H9 (cell line): ENCODE measurements at regions not wholly inside any gene's neighbourhood (a gene's known extent, or its start where the extent isn't known, plus 50 kb on each side); places are given as distances from the start of the nearest gene placed in this dataset.
A peak's percentile ranks its signal among the peaks of the same experiment; 100 is the strongest.

ENCODE experiments used
- DNase-seq: peaks from one replicate; pipeline ENCODE4 v3.0.0-alpha.2; 2017
- H2AFZ ChIP-seq: one replicate; pipeline ENCODE4 v1.6.1; 2013; ENCODE audit warnings: mild to moderate bottlenecking, low read length, control low read depth, moderate library complexity
- H2AK5ac ChIP-seq: 2 replicates; pipeline ENCODE4 v1.6.1; 2013; ENCODE audit warnings: low read length, control low read depth, mixed read lengths; ENCODE audit not compliant: insufficient read length
- H2BK120ac ChIP-seq: one replicate; pipeline ENCODE4 v1.6.1; 2013; ENCODE audit warnings: low read depth, mild to moderate bottlenecking, low read length, control low read depth, inconsistent platforms; ENCODE audit not compliant: poor library complexity, severe bottlenecking
- H2BK12ac ChIP-seq: 2 replicates; pipeline ENCODE4 v1.6.1; 2013; ENCODE audit warnings: low read length, control low read depth, mixed read lengths, low read depth; ENCODE audit not compliant: insufficient read length
- H2BK15ac ChIP-seq: 2 replicates; pipeline ENCODE4 v1.6.1; 2013; ENCODE audit warnings: low read depth, low read length, control low read depth
- H2BK20ac ChIP-seq: one replicate; pipeline ENCODE4 v1.6.1; 2013; ENCODE audit warnings: low read depth, mild to moderate bottlenecking, low read length, control low read depth, inconsistent platforms; ENCODE audit not compliant: poor library complexity, severe bottlenecking
- H2BK5ac ChIP-seq: 2 replicates; pipeline ENCODE4 v1.6.1; 2013; ENCODE audit warnings: low read length, control low read depth, mixed read lengths; ENCODE audit not compliant: insufficient read length
- H3K14ac ChIP-seq: 2 replicates; pipeline ENCODE4 v1.6.1; 2013; ENCODE audit warnings: low read length, control low read depth; ENCODE audit not compliant: insufficient read depth
- H3K18ac ChIP-seq: 2 replicates; pipeline ENCODE4 v1.6.1; 2013; ENCODE audit warnings: low read depth, mild to moderate bottlenecking, mixed read lengths, low read length, control low read depth; ENCODE audit not compliant: insufficient read length
- H3K23ac ChIP-seq: 2 replicates; pipeline ENCODE4 v1.6.1; 2013; ENCODE audit warnings: low read length, control low read depth, mixed read lengths, low read depth; ENCODE audit not compliant: insufficient read length
- H3K23me2 ChIP-seq: 2 replicates; pipeline ENCODE4 v1.6.1; 2013; ENCODE audit warnings: low read depth, mild to moderate bottlenecking, mixed read lengths, low read length, control low read depth; ENCODE audit not compliant: insufficient read length, poor library complexity, severe bottlenecking
- H3K27ac ChIP-seq: 2 replicates; pipeline ENCODE4 v1.5.1; 2013; ENCODE audit warnings: low read length, control low read depth, mixed read lengths, low read depth; ENCODE audit not compliant: insufficient read length
- H3K27me3 ChIP-seq: 2 replicates; pipeline ENCODE4 v1.6.1; 2013; ENCODE audit warnings: low read length, control low read depth, inconsistent platforms; ENCODE audit not compliant: insufficient read depth
- H3K4ac ChIP-seq: 2 replicates; pipeline ENCODE4 v1.6.1; 2013; ENCODE audit warnings: low read depth, mild to moderate bottlenecking, control low read depth, inconsistent platforms, low read length, moderate library complexity
- H3K4me1 ChIP-seq: 2 replicates; pipeline ENCODE4 v1.6.1; 2013; ENCODE audit warnings: low read length, control low read depth, inconsistent platforms; ENCODE audit not compliant: insufficient read depth
- H3K4me2 ChIP-seq: 2 replicates; pipeline ENCODE4 v1.6.1; 2013; ENCODE audit warnings: low read length, control low read depth, mixed read lengths; ENCODE audit not compliant: insufficient read length, insufficient read depth
- H3K56ac ChIP-seq: 2 replicates; pipeline ENCODE4 v1.6.1; 2013; ENCODE audit warnings: low read depth, mild to moderate bottlenecking, mixed read lengths, low read length, control low read depth; ENCODE audit not compliant: insufficient read length
- H3K79me1 ChIP-seq: 2 replicates; pipeline ENCODE4 v1.6.1; 2013; ENCODE audit warnings: low read depth, mild to moderate bottlenecking, moderate library complexity, low read length, control low read depth, inconsistent platforms; ENCODE audit not compliant: insufficient read depth, poor library complexity, severe bottlenecking
- H3K79me2 ChIP-seq: 2 replicates; pipeline ENCODE4 v1.6.1; 2013; ENCODE audit warnings: low read length, control low read depth, inconsistent platforms; ENCODE audit not compliant: insufficient read depth
- H3K9ac ChIP-seq: 2 replicates; pipeline ENCODE4 v1.6.1; 2013; ENCODE audit warnings: low read length, control low read depth, mixed read lengths; ENCODE audit not compliant: insufficient read length; ENCODE audit errors: extremely low read depth
- H3K9me3 ChIP-seq: one replicate; pipeline ENCODE4 v1.6.1; 2013; ENCODE audit warnings: low read depth, low read length, inconsistent platforms; ENCODE audit not compliant: control insufficient read depth
- H3T11ph ChIP-seq: one replicate; pipeline ENCODE4 v1.6.1; 2013; ENCODE audit warnings: mild to moderate bottlenecking, low read length, control low read depth, inconsistent platforms
- H4K20me1 ChIP-seq: one replicate; pipeline ENCODE4 v1.6.1; 2013; ENCODE audit not compliant: control insufficient read depth, insufficient read length, insufficient read depth
- H4K5ac ChIP-seq: 2 replicates; pipeline ENCODE4 v1.6.1; 2013; ENCODE audit warnings: low read depth, mild to moderate bottlenecking, mixed read lengths, low read length, control low read depth; ENCODE audit not compliant: insufficient read length
- H4K8ac ChIP-seq: replicated peaks from 2 replicates; pipeline ENCODE4 v1.6.1; 2013; ENCODE audit warnings: low read length, control low read depth, mixed read lengths, low read depth; ENCODE audit not compliant: insufficient read length
- H4K91ac ChIP-seq: 2 replicates; pipeline ENCODE4 v1.6.1; 2013; ENCODE audit warnings: low read depth, mild to moderate bottlenecking, moderate library complexity, mixed read lengths, low read length, control low read depth; ENCODE audit not compliant: insufficient read length
- H3K27ac Mint-ChIP-seq, 3 experiments: 2 replicates in 2 of 3; 3 replicates in 1 of 3; pipeline ENCODE4 v1.8.0; 2020 to 2021; ENCODE audit warnings: mixed read lengths in 3 of 3, mild to moderate bottlenecking in 1 of 3, moderate library complexity in 1 of 3
- H3K27me3 Mint-ChIP-seq: 2 replicates; pipeline ENCODE4 v1.8.0; 2021; ENCODE audit warnings: low read depth, mild to moderate bottlenecking, moderate library complexity, mixed read lengths
- H3K36me3 Mint-ChIP-seq, 3 experiments: 2 replicates in 2 of 3; 3 replicates in 1 of 3; pipeline ENCODE4 v1.8.0; 2020 to 2021; ENCODE audit warnings: low read depth in 3 of 3, mixed read lengths in 3 of 3; ENCODE audit not compliant: insufficient read depth in 1 of 3
- H3K4me1 Mint-ChIP-seq, 2 experiments: 2 replicates each; pipeline ENCODE4 v1.8.0; 2020; ENCODE audit warnings: mixed read lengths in 2 of 2
- H3K4me3 Mint-ChIP-seq, 2 experiments: 2 replicates in 1 of 2; 3 replicates in 1 of 2; pipeline ENCODE4 v1.8.0; 2020 to 2021; ENCODE audit warnings: mild to moderate bottlenecking in 2 of 2, mixed read lengths in 2 of 2, moderate library complexity in 1 of 2
- H3K9me3 Mint-ChIP-seq, 2 experiments: 2 replicates in 1 of 2; 3 replicates in 1 of 2; pipeline ENCODE4 v1.8.0; 2020; ENCODE audit warnings: mild to moderate bottlenecking in 2 of 2, mixed read lengths in 2 of 2, moderate library complexity in 1 of 2
- CTCF ChIP-seq: fragments of 200-600 bp; sonication (generic); conservative IDR thresholded peaks from 3 replicates; pipeline ENCODE4 v1.8.0; 2021; ENCODE audit warnings: antibody characterized with exemption, mild to moderate bottlenecking
- WGBS: extraction: QIAGEN DNeasy Blood & Tissue Kit; methylation state at CpG from one replicate; pipeline ENCODE4 v1.1.7; 2013; ENCODE audit warnings: missing lambda C conversion rate, low lambda C conversion rate, mixed read lengths; ENCODE audit not compliant: insufficient read length; ENCODE audit errors: extremely low coverage; 5-methylcytosine and 5-hydroxymethylcytosine counted together

- no peak overlapping the region for H4K8ac ChIP-seq
- no peak overlapping the region for H2AK5ac ChIP-seq
- no peak overlapping the region for H3K56ac ChIP-seq
- H3K9me3 Mint-ChIP-seq: no peaks in the 10 kb centered on the region
- no peak overlapping the region for H3K4ac ChIP-seq
- H2BK120ac ChIP-seq: no peak overlapping the region
- no peaks in the 10 kb centered on the region for H3K9me3 ChIP-seq
- peaks cover under 1 to 9% of the 10 kb centered on the region in 2 experiments; a peak in 2 of 4 replicates for H3K4me1 Mint-ChIP-seq
- TF ChIP-seq CTCF: peak; percentile 56
- H3K9ac ChIP-seq: no peak overlapping the region
- no peak overlapping the region for H2BK5ac ChIP-seq
- no peaks in the 10 kb centered on the region for H3K27me3 Mint-ChIP-seq
- no peaks in the 10 kb centered on the region for H3K27me3 ChIP-seq
- no peaks in the 10 kb centered on the region for H3K79me2 ChIP-seq
- H3K23ac ChIP-seq: no peak overlapping the region
- no peak overlapping the region for H3K27ac Mint-ChIP-seq
- H2AFZ ChIP-seq: no peak overlapping the region
- no peaks in the 10 kb centered on the region for H3K4me1 ChIP-seq
- H4K91ac ChIP-seq: no peak overlapping the region
- WGBS: no CpG with 5 or more reads among the region's 3 CpGs
- no peaks in the 10 kb centered on the region for H4K20me1 ChIP-seq
- H3K27ac ChIP-seq: no peak overlapping the region
- peaks cover 0 to 4% (median 0%) of the 10 kb centered on the region in 3 experiments; a peak in 1 of 7 replicates for H3K36me3 Mint-ChIP-seq
- H3K4me3 Mint-ChIP-seq: no peak overlapping the region
- H3K14ac ChIP-seq: no peak overlapping the region
- no peak for DNase-seq
- no peak overlapping the region for H2BK15ac ChIP-seq
- H3K4me2 ChIP-seq: no peak overlapping the region
- H2BK12ac ChIP-seq: no peak overlapping the region
- no peaks in the 10 kb centered on the region for H3K23me2 ChIP-seq
- H2BK20ac ChIP-seq: no peak overlapping the region
- H3K79me1 ChIP-seq: no peaks in the 10 kb centered on the region
- no peak overlapping the region for H3T11ph ChIP-seq
- no peak overlapping the region for H4K5ac ChIP-seq
- H3K18ac ChIP-seq: no peak overlapping the region
Measured at GRCh38 chr7:142689439-142690120, 59.7 kb upstream of the PRSS1 start.
